ENCODE measurements at regions not wholly inside any gene's neighbourhood (a gene's known extent, or its start where the extent isn't known, plus 50 kb on each side); places are given as distances from the start of the nearest gene placed in this dataset.

GRCh38 chr1:87834151-87834550 is 505.5 kb downstream of the LMO4 start:
- TF ChIP-seq POLR2A (IDR thresholded peaks at IDR 0.05), result no peak
- no peak for TF ChIP-seq CTCF (IDR thresholded peaks at IDR 0.05)
- TF ChIP-seq POLR2AphosphoS5 (IDR thresholded peaks at IDR 0.05; ENCODE audit: insufficient read depth in 1 of 2, low read depth in 1 of 2), result no peak
